HCT116 (cell line): ENCODE measurements at regions not wholly inside any gene's neighbourhood (a gene's known extent, or its start where the extent isn't known, plus 50 kb on each side); places are given as distances from the start of the nearest gene placed in this dataset.
"Not testable (repeated sequence)": the region's sequence is repeated elsewhere in the genome, so short reads cannot be mapped to it uniquely, and the experiment has no call there.

Experiments
- ATAC-seq: fragments of 200-7000 bp; cut with Tn5 transposase; 2 replicates; pipeline ENCODE4 v1.9.1; 2020; ENCODE audit warnings: mild to moderate bottlenecking, moderate library complexity
- BruUV-seq: library from RNA; stranded (reverse); fragments of 400-500 nt; replicated peaks from 2 replicates; lab custom pipeline; 2021; lab: Mats Ljungman, UMichigan
- CTCF ChIA-PET: fragments of 300-600 bp; sonication (Branson Sonifier 250); formaldehyde crosslinking; loops from one replicate; lab custom pipeline; 2021; ENCODE audit warnings: antibody characterized with exemption; lab: Charles Lee
- POLR2A ChIA-PET: fragments of 300-600, 350-600 bp; sonication (Branson Sonifier 250); formaldehyde crosslinking; loops from one replicate; lab custom pipeline; 2021; ENCODE audit warnings: antibody characterized with exemption; lab: Charles Lee
- RAD21 ChIA-PET, 2 experiments: fragments of 300-600 bp; sonication (Branson Sonifier 250); formaldehyde crosslinking; loops; one replicate each; lab custom pipeline; 2023; ENCODE audit warnings: low total read pairs in 2 of 2; ENCODE audit not compliant: uncharacterized antibody in 2 of 2, unreplicated experiment in 2 of 2, low non-redundant PET in 1 of 2; lab: Charles Lee
- DNase-seq: peaks from one replicate; pipeline ENCODE4 v3.0.0-alpha.2; 2010; ENCODE audit warnings: low read depth, low spot score
- H2AFZ ChIP-seq: fragments of 200-600 bp; shearing (Covaris generic), sonication (generic); 2 replicates; pipeline ENCODE4 v1.6.1; 2017; ENCODE audit warnings: low read depth, mixed run types, mixed read lengths, antibody characterized with exemption, low read length; ENCODE audit not compliant: poor library complexity, severe bottlenecking
- H3K27ac ChIP-seq: 2 replicates; pipeline ENCODE4 v1.5.1; 2012; ENCODE audit warnings: low read depth, low read length
- H3K27me3 ChIP-seq: fragments of 200-600 bp; sonication (generic); 2 replicates; pipeline ENCODE4 v1.6.1; 2016; ENCODE audit warnings: mixed run types, low read length, mixed read lengths; ENCODE audit not compliant: insufficient read depth
- H3K36me3 ChIP-seq, 2 experiments: fragments of 200-500 bp in 1 of 2; fragments of 200-600 bp in 1 of 2; sonication (Bioruptor generic) in 1 of 2; sonication (generic) in 1 of 2; 2 replicates each; pipeline versions ENCODE4 v1.5.1 to v1.6.1; 2014 to 2016; ENCODE audit warnings: low read length in 2 of 2, inconsistent platforms in 1 of 2, mixed read lengths in 1 of 2, mixed run types in 1 of 2; ENCODE audit not compliant: insufficient read depth in 2 of 2, control insufficient read depth in 1 of 2
- H3K4me1 ChIP-seq, 2 experiments: fragments of 200-600 bp in 1 of 2; sonication (generic) in 1 of 2; 2 replicates each; pipeline versions ENCODE4 v1.5.1 to v1.6.1; 2012 to 2017; ENCODE audit warnings: low read length in 2 of 2, inconsistent platforms in 1 of 2, mild to moderate bottlenecking in 1 of 2, mixed read lengths in 1 of 2, mixed run types in 1 of 2, moderate library complexity in 1 of 2; ENCODE audit not compliant: insufficient read depth in 2 of 2, control insufficient read depth in 1 of 2
- H3K4me2 ChIP-seq: fragments of 200-600 bp; sonication (generic); 2 replicates; pipeline ENCODE4 v1.6.1; 2017; ENCODE audit warnings: mixed run types, low read length, mixed read lengths
- H3K4me3 ChIP-seq, 2 experiments: fragments of 200-600 bp in 1 of 2; sonication (generic) in 1 of 2; replicated peaks in 1 of 2; 2 replicates each; pipeline ENCODE4 v1.5.1; 2011 to 2016; ENCODE audit warnings: low read length in 2 of 2, control low read depth in 1 of 2, low read depth in 1 of 2, mild to moderate bottlenecking in 1 of 2, mixed read lengths in 1 of 2, mixed run types in 1 of 2
- H3K79me2 ChIP-seq: fragments of 200-600 bp; sonication (generic); 2 replicates; pipeline ENCODE4 v1.6.1; 2017; ENCODE audit warnings: mild to moderate bottlenecking, mixed run types, low read length, moderate library complexity, mixed read lengths; ENCODE audit not compliant: insufficient read depth
- H3K9ac ChIP-seq: fragments of 200-600 bp; sonication (generic); 2 replicates; pipeline ENCODE4 v1.6.1; 2016; ENCODE audit warnings: low read length, mixed read lengths
- H3K9me2 ChIP-seq: fragments of 200-600 bp; sonication (generic), shearing (Covaris generic); 2 replicates; pipeline ENCODE4 v1.6.1; 2017; ENCODE audit warnings: mixed run types, mild to moderate bottlenecking, moderate library complexity; ENCODE audit not compliant: insufficient read depth
- H3K9me3 ChIP-seq, 2 experiments: fragments of 200-500 bp in 1 of 2; fragments of 200-600 bp in 1 of 2; sonication (Bioruptor generic) in 1 of 2; sonication (generic) in 1 of 2; 2 replicates each; pipeline ENCODE4 v1.6.1; 2014 to 2017; ENCODE audit warnings: low read length in 2 of 2, mixed read lengths in 2 of 2, inconsistent platforms in 1 of 2, low read depth in 1 of 2, mild to moderate bottlenecking in 1 of 2, mixed run types in 1 of 2, moderate library complexity in 1 of 2; ENCODE audit not compliant: control insufficient read depth in 1 of 2, insufficient read depth in 1 of 2
- H4K20me1 ChIP-seq: fragments of 200-600 bp; sonication (generic), shearing (Covaris generic); 2 replicates; pipeline ENCODE4 v1.6.1; 2017; ENCODE audit warnings: mixed run types, mild to moderate bottlenecking, moderate library complexity; ENCODE audit not compliant: insufficient read depth
- EZH2 ChIP-seq: fragments of 200-600 bp; sonication (generic); IDR thresholded peaks from 2 replicates; pipeline ENCODE4 v1.6.1; 2017; ENCODE audit warnings: antibody characterized with exemption, mixed run types
- JUND ChIP-seq: IDR thresholded peaks from 2 replicates; pipeline ENCODE4 v1.6.1; 2012
- POLR2A ChIP-seq: IDR thresholded peaks from 2 replicates; pipeline ENCODE4 v1.7.0; 2011; ENCODE audit warnings: borderline replicate concordance; ENCODE audit not compliant: insufficient read depth, insufficient read length; ENCODE audit errors: extremely low read depth
- RAD21 ChIP-seq: IDR thresholded peaks from 2 replicates; pipeline ENCODE4 v1.6.1; 2012; ENCODE audit warnings: low read depth, mild to moderate bottlenecking
- SP1 ChIP-seq: IDR thresholded peaks from 2 replicates; pipeline ENCODE4 v1.6.1; 2012; ENCODE audit warnings: low read depth
- SRF ChIP-seq: IDR thresholded peaks from 2 replicates; pipeline ENCODE4 v1.6.1; 2012; ENCODE audit warnings: low read depth
- TCF7L2 ChIP-seq: IDR thresholded peaks from 2 replicates; pipeline ENCODE4 v1.7.0; 2011; ENCODE audit warnings: borderline replicate concordance, inconsistent platforms; ENCODE audit not compliant: insufficient read depth, insufficient read length; ENCODE audit errors: extremely low read depth
- YY1 ChIP-seq: IDR thresholded peaks from 2 replicates; pipeline ENCODE4 v1.6.1; 2011; ENCODE audit warnings: low read length, low read depth, moderate library complexity, mild to moderate bottlenecking; ENCODE audit not compliant: insufficient replicate concordance; ENCODE audit errors: extremely low read depth
- ZNF274 ChIP-seq: fragments of 200-500 bp; sonication (Bioruptor generic); IDR thresholded peaks from 2 replicates; pipeline ENCODE4 v1.6.1; 2014; ENCODE audit warnings: mild to moderate bottlenecking, low read depth, low read length, inconsistent platforms
- intact Hi-C: fragments of 100-400 bp; cut with micrococcal nuclease; formaldehyde crosslinking; loops from 2 replicates; pipeline ENCODE4 v1.10.0; 2022
- TF ChIP-seq, protein P1 (sequence below): IDR thresholded peaks from 2 replicates; pipeline ENCODE4 v1.6.1; 2012

DNA sequence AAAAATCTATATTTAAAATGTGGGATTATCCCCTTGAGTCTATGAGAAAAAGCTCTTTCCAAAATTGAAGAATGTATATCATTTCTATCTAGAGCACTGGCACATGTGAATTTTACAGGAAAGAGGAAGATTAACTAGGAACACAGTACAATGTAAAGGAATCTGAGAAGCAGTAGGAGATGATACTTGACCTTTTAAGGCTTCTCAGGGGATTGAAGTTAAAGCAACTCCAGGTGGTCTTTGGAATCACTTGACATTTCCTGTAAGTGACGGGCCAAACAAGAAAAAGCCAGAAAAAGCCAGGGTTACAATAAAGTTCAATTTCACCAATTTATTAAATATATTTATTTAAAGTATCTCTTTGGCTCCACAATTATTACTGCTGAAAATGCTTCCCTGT is 1373.9 kb downstream of the OLFM4 start:
- H3K4me3 ChIP-seq = no peak overlapping the region
- H2AFZ ChIP-seq = no peak overlapping the region
- H3K27ac ChIP-seq = no peak overlapping the region
- no peak for TF ChIP-seq JUND
- no peak for TF ChIP-seq TCF7L2
- no peak for TF ChIP-seq ZNF274
- no peak overlapping the region for H3K9ac ChIP-seq
- no peaks in the 10 kb centered on the region for H3K36me3 ChIP-seq
- CTCF ChIA-PET = no interaction called here
- H3K9me2 ChIP-seq = no peaks in the 10 kb centered on the region
- DNase-seq (no peak), ATAC-seq (no peak)
- no peaks in the 10 kb centered on the region for H4K20me1 ChIP-seq
- peaks cover 24 to 25% of the 10 kb centered on the region in 2 experiments; a peak in 2 of 4 replicates for H3K9me3 ChIP-seq
- BruUV-seq = no TSS peak
- intact Hi-C loops = no loop called here
- no peaks in the 10 kb centered on the region for H3K27me3 ChIP-seq
- RAD21 ChIA-PET = no interaction called here
- H3K4me1 ChIP-seq = no peaks in the 10 kb centered on the region
- no peaks in the 10 kb centered on the region for H3K79me2 ChIP-seq
- no peak overlapping the region for H3K4me2 ChIP-seq
- POLR2A ChIA-PET = no interaction called here

DNA sequence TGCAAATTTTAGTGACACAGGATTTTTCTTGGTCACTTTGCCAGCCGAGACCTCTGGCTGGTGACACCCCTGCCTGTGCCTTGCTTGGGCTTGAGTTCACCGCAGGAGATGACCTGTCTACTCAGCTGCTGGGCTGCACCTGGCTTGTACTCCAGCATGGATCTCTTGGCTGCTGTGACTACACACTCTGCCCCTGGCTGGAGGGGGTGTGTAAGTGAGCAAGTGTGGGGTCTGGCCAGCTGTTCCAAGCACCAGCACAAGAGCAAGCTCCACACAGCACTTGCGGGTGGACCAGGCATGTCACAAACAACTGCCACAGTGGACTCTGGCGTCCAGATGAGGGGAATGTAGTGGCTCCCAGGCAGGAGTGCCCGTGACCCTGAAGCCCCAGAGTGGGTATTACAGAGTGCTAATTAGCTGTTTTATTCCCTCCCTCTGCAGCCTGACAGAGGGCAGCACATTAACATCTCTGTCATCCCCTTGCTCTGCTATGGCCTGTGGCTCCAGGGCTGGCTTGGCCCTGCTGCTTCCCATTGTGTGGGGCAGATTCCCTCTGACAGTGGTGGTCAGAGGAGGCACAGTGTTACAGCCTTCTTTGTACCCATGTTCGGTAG is 1387.2 kb downstream of the OLFM4 start:
- no peaks in the 10 kb centered on the region for H3K36me3 ChIP-seq
- no peak for DNase-seq
- H3K4me2 ChIP-seq = no peak overlapping the region
- H3K27me3 ChIP-seq = no peaks in the 10 kb centered on the region
- H3K27ac ChIP-seq = no peak overlapping the region
- H3K4me1 ChIP-seq = no peaks in the 10 kb centered on the region
- H2AFZ ChIP-seq = no peak overlapping the region
- peaks cover 10 to 22% of the 10 kb centered on the region in 2 experiments; a peak in 2 of 4 replicates for H3K9me3 ChIP-seq
- no peak overlapping the region for H3K9ac ChIP-seq
- RAD21 ChIA-PET = no interaction called here
- TF ChIP-seq SP1 (no peak), EZH2 (no peak), SRF (no peak), YY1 (no peak), ZNF274 (no peak), RAD21 (no peak), POLR2A (no peak)
- TF ChIP-seq, protein P1, sequence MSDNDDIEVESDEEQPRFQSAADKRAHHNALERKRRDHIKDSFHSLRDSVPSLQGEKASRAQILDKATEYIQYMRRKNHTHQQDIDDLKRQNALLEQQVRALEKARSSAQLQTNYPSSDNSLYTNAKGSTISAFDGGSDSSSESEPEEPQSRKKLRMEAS = no peak
- TF ChIP-seq, all 23 proteins: peak for 0
- Histone ChIP-seq H4K20me1 (no peaks in the 10 kb centered on the region), H3K4me3 (no peak overlapping the region), H3K79me2 (no peaks in the 10 kb centered on the region), H3K9me2 (no peaks in the 10 kb centered on the region)
- ChIA-PET POLR2A (no interaction called here), CTCF (no interaction called here)
- BruUV-seq = no TSS peak
- intact Hi-C loops = no loop called here
- no peak for ATAC-seq

DNA sequence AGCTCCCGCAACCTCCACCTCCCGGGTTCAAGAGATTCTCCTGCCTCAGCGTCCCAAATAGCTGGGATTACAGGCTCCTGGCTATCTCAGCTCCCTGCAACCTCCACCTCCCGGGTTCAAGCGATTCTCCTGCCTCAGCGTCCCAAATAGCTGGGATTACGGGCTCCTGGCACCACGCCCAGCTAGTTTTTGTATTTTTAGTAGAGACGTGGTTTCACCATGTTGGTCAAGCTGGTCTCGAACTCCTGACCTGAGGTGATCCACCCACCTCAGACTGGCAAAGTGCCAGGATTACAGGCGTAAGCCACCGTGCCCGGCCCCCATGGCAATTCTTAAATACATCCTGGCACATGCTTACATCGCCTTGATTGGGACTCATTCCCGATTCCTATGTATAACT is 1394.3 kb downstream of the OLFM4 start:
- RAD21 ChIA-PET, H2AFZ ChIP-seq, H3K9me2 ChIP-seq, H3K4me3 ChIP-seq, H3K36me3 ChIP-seq, BruUV-seq, DNase-seq, H3K4me2 ChIP-seq, CTCF ChIA-PET, H3K79me2 ChIP-seq, H3K27me3 ChIP-seq, POLR2A ChIA-PET, H4K20me1 ChIP-seq, intact Hi-C loops, H3K9ac ChIP-seq, ATAC-seq, H3K4me1 ChIP-seq, H3K27ac ChIP-seq: not testable (repeated sequence)
- peaks cover 4 to 13% of the 10 kb centered on the region in 2 experiments; a peak in 2 of 4 replicates for H3K9me3 ChIP-seq
